ENCODE measurements at regions not wholly inside any gene's neighbourhood (a gene's known extent, or its start where the extent isn't known, plus 50 kb on each side); places are given as distances from the start of the nearest gene placed in this dataset.

- no peak for TF ChIP-seq CTCF (IDR thresholded peaks at IDR 0.05)
- no peak for TF ChIP-seq POLR2A (IDR thresholded peaks at IDR 0.05)
Measured at GRCh38 chr11:104402812-104403521, 239.0 kb upstream of the PDGFD start.
